T47D (cell line): ENCODE measurements at regions not wholly inside any gene's neighbourhood (a gene's known extent, or its start where the extent isn't known, plus 50 kb on each side); places are given as distances from the start of the nearest gene placed in this dataset.
"Not testable (repeated sequence)": the region's sequence is repeated elsewhere in the genome, so short reads cannot be mapped to it uniquely, and the experiment has no call there.

Experiments
- DNase-seq, 2 experiments: peaks; one replicate each; pipeline versions ENCODE4 v3.0.0 to v3.0.0-alpha.2; 2011 to 2012; ENCODE audit warnings: low read depth in 1 of 2, low spot score in 1 of 2
- in situ Hi-C: cut with HindIII; loops from 2 replicates; pipeline ENCODE4 v1.10.0; 2016; ENCODE audit warnings: low sequenced_read_pairs, low pct_unique_long_range_greater_than_20kb

GRCh38 chr7:76805262-76805661, 178.2 kb upstream of the POMZP3 start:
- DNase-seq, in situ Hi-C loops: not testable (repeated sequence)

DNA sequence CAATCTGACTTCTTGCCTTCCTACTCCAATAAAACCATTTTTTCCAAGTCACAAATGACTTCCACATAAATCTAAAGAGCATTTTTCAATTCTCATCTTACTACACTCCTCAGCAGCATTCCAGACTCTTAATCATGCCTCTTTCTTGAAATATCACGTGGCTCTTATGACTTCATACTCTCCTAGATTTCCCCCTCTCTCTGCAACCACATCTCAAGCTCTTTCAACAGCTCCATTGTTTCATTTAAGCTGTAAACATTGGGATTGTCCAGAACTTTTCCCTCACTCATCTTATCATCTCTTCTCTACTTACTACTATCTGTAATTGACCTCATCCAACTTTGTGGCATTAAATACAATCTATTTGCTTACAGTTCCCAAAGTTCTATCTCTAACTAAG, 170.6 kb upstream of the POMZP3 start:
- in situ Hi-C loops, DNase-seq: not testable (repeated sequence)

DNA sequence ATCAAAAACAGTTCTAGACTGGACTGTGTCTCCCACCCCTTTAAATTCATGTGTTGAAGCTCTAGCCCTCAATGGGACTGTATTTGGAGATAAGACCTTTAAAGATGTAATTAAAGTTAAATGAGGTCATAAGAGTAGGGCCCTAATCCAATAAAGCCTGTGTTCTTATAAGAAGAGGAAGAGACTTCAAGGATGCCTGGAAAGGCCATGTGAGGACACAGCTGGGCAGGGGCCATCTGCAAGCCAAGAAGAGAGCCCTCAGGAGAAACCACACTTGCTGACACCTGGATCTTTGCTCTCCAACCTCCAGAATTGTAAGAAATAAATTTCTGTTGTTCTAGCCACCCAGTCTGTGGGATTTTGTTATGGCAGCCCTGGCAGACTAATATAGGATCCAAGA, 153.6 kb upstream of the POMZP3 start:
- DNase-seq, in situ Hi-C loops: not testable (repeated sequence)

DNA sequence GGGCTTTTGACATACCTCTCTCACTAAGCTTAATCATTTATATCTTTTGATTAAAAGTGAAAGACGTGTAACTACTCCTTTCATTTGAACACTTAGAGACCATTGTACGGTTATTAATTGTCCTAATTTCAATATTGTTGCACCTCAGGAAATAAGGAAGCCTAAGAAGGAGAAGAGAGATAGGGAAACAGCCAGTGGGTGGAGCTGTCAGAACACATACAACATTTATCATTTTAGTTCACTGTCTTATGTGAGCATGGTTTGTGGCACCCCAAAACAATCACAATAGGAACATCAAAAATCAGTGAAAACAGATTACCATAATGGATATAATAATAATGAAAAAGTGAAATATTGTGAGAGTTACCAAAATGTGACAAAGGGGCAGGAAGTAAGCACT, 147.2 kb upstream of the POMZP3 start:
- DNase-seq: peak in 1 of 2 experiments; percentile 3
- in situ Hi-C loops: not testable (repeated sequence)

- DNase-seq, in situ Hi-C loops: not testable (repeated sequence)
Observed at GRCh38 chr7:76771980-76772379, 144.9 kb upstream of the POMZP3 start.

DNA sequence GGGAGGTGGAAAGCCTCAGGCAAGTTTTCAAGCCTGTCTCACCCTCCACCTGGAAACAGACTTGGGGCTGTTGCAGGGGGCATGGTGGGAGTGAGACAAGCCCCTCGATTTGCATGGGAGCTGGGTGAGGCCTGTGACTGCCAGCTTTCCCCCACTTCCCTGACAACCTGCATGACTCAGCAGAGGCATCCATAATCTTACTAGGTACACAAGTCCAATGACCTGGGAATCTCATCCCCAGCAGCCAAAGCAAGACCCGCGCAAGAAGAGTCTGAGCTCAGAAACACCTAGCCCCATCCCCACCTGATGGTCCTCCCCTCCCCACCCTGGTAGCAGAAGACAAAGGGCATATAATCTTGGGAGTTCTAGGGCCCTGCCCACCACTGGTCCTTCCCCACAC, 136.9 kb upstream of the POMZP3 start:
- in situ Hi-C loops, DNase-seq: not testable (repeated sequence)

- in situ Hi-C loops, DNase-seq: not testable (repeated sequence)
Observed at GRCh38 chr7:76760546-76761220, 133.6 kb upstream of the POMZP3 start.

GRCh38 chr7:76739538-76739937, 112.5 kb upstream of the POMZP3 start:
- in situ Hi-C loops, DNase-seq: not testable (repeated sequence)

DNA sequence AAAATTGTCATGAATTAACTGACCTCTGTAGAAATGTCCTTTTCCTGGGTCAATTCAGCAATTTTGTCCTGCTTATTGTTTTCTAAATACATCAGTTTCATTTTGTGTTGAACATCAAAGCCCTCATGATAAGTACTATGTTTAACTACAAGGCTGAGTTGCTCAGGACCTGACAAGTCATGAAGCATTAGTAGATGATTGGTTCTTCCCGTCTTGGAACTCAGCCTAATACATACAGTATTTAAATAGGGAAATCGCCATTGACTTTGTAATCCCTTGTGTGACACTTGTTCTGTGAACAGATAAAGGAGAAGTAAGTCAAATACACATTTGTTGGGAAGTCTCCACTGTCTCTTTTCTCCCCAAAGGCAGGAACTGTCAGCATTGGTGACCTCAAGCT, 109.6 kb upstream of the POMZP3 start:
- in situ Hi-C loops, DNase-seq: not testable (repeated sequence)

GRCh38 chr7:76736091-76736490, 109.0 kb upstream of the POMZP3 start:
- in situ Hi-C loops, DNase-seq: not testable (repeated sequence)

GRCh38 chr7:76735668-76736067, 108.6 kb upstream of the POMZP3 start:
- DNase-seq, in situ Hi-C loops: not testable (repeated sequence)

- DNase-seq, in situ Hi-C loops: not testable (repeated sequence)
Observed at GRCh38 chr7:76728571-76728974, 101.5 kb upstream of the POMZP3 start.

- DNase-seq, in situ Hi-C loops: not testable (repeated sequence)
Observed at GRCh38 chr7:76723928-76724327, 96.8 kb upstream of the POMZP3 start.

DNA sequence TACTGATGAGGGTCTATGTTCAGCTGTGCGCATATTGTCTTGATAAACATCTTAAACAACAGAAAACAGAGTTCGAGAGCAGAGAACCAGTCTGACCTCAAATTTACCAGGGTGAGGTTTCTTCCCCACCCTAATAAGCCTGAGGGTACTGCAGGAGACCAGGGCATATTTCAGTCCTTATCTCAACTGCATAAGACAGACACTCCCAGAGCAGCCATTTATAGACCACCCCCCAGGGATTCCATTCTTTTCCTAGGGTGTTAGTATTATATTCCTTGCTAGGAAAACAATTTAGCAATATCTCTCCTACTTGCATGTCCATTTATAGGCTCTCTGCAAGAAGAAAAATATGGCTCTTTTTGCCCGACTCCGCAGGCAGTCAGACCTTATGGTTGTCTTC, 89.5 kb upstream of the POMZP3 start:
- DNase-seq, in situ Hi-C loops: not testable (repeated sequence)

DNA sequence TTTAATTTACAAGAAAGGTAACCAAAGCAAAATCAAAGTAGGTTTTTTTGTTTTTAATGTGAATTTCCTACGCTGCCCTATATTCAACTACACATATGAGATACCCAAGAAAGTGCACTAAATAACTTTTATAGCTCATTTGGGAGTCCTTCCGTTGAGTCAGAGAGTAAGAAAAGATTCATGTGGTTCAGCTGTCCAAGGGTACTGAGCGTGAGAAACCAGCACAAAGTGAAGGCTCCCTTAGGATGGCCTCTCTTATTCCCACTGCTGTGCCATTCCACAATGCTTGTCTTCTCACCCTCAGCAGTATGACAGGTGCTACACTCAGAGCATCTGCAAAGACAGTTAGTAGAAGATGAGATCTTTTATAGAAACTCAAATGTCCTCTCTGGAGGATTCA, 85.8 kb upstream of the POMZP3 start:
- DNase-seq, in situ Hi-C loops: not testable (repeated sequence)

- in situ Hi-C loops, DNase-seq: not testable (repeated sequence)
Observed at GRCh38 chr7:76711648-76712047, 84.6 kb upstream of the POMZP3 start.

- in situ Hi-C loops, DNase-seq: not testable (repeated sequence)
Observed at GRCh38 chr7:76709703-76710102, 82.6 kb upstream of the POMZP3 start.

DNA sequence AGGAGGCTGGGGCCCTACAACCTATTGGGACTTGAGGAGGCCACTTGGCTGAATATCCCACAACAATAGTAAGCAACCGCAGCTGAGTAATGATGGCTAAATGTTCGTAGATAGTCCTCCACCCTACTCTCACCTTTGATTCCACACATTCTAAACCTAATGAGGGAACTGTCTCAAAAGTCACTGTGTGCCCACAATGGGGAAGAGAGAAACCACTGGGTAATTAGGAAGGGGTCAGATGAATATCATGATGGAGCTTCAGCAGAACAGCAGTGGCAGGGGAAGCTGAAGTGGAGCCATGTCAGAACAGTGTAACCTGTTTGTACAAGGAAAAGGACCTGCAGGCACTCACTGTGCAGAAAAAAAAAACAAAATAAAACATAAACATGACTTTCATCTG, 81.4 kb upstream of the POMZP3 start:
- in situ Hi-C loops, DNase-seq: not testable (repeated sequence)

- DNase-seq, in situ Hi-C loops: not testable (repeated sequence)
Observed at GRCh38 chr7:76703815-76704214, 76.7 kb upstream of the POMZP3 start.
